Gastrocnemius medialis (tissue), 4 donors: ENCODE measurements at regions not wholly inside any gene's neighbourhood (a gene's known extent, or its start where the extent isn't known, plus 50 kb on each side); places are given as distances from the start of the nearest gene placed in this dataset.

Experiments used
- CTCF ChIP-seq, 5 experiments: fragments of 450-650 bp in 3 of 5; fragments of 200-600 bp in 2 of 5; sonication (generic) in 2 of 5; IDR thresholded peaks in 4 of 5; conservative IDR thresholded peaks in 1 of 5; 1 replicate in 4 of 5; 2 replicates in 1 of 5; pipeline ENCODE4 v1.5.1; 2016 to 2019; ENCODE audit warnings: antibody characterized with exemption in 5 of 5, mild to moderate bottlenecking in 3 of 5, moderate library complexity in 3 of 5
- POLR2A ChIP-seq, 2 donors: fragments of 450-650 bp; IDR thresholded peaks; one replicate each; pipeline ENCODE4 v1.6.1; 2017; ENCODE audit warnings: antibody characterized with exemption in 2 of 2, mild to moderate bottlenecking in 2 of 2, moderate library complexity in 2 of 2

GRCh38 chr21:28385845-28386244, 606.8 kb downstream of the LTN1 start:
- TF ChIP-seq CTCF (IDR thresholded peaks at IDR 0.05 in 4 of 5, conservative IDR thresholded peaks at IDR 0.05 in 1 of 5) = no peak
- no peak for TF ChIP-seq POLR2A (IDR thresholded peaks at IDR 0.05)
